ENCODE measurements at regions not wholly inside any gene's neighbourhood (a gene's known extent, or its start where the extent isn't known, plus 50 kb on each side); places are given as distances from the start of the nearest gene placed in this dataset.

GRCh38 chr6:6734479-6735465, 146.3 kb downstream of the LY86 start:
- no peak for TF ChIP-seq CTCF (conservative IDR thresholded peaks at IDR 0.05; ENCODE audit: low read depth, low read length)
- TF ChIP-seq EZH2 (IDR thresholded peaks at IDR 0.05; ENCODE audit: borderline replicate concordance, low read depth, low read length, poor library complexity, severe bottlenecking) = no peak
